ENCODE measurements at regions not wholly inside any gene's neighbourhood (a gene's known extent, or its start where the extent isn't known, plus 50 kb on each side); places are given as distances from the start of the nearest gene placed in this dataset.

GRCh38 chr4:27154706-27155105 is 294.1 kb downstream of the STIM2 start:
- no peak overlapping the region for H3K4me3 ChIP-seq (ENCODE audit: low read depth, low read length)
- no peak for TF ChIP-seq CTCF (IDR thresholded peaks at IDR 0.05; ENCODE audit: low read depth, low read length)

DNA sequence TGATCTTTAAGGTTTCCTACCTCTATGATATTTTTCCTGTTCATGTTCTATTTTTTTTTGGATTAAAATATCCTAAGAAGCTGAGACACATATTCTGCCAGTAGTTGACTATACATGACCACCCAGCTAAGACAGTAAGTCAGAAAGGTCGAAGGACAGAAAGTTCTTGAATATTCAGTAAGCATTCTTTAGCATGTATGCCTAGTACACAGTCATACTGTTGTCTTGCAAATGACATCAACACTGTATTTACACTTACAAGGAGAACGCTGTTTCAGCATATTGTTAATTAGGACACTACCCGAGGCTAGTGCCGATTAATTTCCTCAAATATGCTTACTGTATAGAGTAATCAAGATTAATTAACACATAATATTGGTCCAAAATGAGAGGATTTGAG is 300.6 kb downstream of the STIM2 start:
- no peak overlapping the region for H3K4me3 ChIP-seq (ENCODE audit: low read depth, low read length)
- no peak for TF ChIP-seq CTCF (IDR thresholded peaks at IDR 0.05; ENCODE audit: low read depth, low read length)

DNA sequence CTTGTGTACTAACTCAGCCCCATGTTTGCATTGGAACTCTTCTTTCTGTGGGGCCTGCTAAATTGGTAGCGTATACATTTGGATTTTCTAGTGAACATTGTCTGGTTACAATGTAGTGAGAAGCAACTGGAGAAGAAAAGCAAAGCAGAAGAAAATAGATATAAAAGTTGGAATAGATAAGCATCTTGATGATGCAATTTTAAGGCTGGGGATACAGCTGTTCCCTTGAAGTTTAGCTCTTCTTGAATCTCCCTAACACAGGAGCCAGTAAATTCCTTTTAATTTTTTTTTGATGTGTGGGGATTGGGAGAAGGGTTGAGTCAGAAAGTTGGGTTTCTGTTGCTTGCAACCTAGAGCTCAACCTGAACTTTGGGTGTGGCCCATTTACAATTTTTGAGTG is 308.1 kb downstream of the STIM2 start:
- no peak overlapping the region for H3K4me3 ChIP-seq (ENCODE audit: low read depth, low read length)
- no peak for TF ChIP-seq CTCF (IDR thresholded peaks at IDR 0.05; ENCODE audit: low read depth, low read length)

DNA sequence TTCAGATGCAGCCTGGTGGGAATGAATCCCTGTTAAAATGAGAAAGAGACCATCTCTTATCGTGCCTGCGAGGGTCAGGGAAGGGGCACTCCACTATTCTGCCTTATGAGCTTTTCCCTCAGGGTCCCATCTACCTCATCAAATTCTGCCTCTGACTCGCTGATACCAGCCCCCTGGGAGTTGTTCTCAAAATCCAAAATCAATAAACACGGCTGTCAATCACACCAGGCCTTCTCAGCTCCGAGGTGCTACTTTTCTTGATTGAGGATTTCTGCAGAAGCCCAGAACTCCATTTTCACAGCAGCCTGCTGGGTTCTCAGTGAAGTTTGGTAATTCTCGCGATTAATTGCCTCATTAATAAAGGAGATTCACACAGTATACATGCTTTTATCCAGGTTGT is 312.6 kb downstream of the STIM2 start:
- no peak for TF ChIP-seq CTCF (IDR thresholded peaks at IDR 0.05; ENCODE audit: low read depth, low read length)
- H3K4me3 ChIP-seq (ENCODE audit: low read depth, low read length), result no peak overlapping the region

DNA sequence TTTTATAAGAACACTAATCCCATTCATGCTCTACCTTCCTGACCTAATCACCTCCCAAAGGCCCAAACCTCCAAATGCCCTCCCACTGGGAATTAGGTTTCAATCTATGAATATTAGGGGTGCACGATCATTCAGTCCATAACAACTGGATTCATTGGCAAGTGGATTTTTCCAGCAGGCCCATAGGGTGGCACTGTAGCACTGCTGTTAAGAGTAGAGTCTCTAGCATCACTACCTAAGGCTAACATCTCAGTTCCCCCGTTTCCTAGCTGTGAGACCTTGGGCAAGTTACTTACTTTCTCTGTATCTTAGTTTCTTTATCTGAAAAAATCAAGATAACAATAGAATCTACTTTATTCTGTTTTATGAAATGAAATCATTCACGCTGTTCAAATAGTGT is 315.8 kb downstream of the STIM2 start:
- TF ChIP-seq CTCF (IDR thresholded peaks at IDR 0.05; ENCODE audit: low read depth, low read length), result no peak
- H3K4me3 ChIP-seq (ENCODE audit: low read depth, low read length), result no peak overlapping the region

- H3K4me3 ChIP-seq (ENCODE audit: low read depth, low read length), result no peak overlapping the region
- no peak for TF ChIP-seq CTCF (IDR thresholded peaks at IDR 0.05; ENCODE audit: low read depth, low read length)
Observed at GRCh38 chr4:27176881-27177280, 316.2 kb downstream of the STIM2 start.

DNA sequence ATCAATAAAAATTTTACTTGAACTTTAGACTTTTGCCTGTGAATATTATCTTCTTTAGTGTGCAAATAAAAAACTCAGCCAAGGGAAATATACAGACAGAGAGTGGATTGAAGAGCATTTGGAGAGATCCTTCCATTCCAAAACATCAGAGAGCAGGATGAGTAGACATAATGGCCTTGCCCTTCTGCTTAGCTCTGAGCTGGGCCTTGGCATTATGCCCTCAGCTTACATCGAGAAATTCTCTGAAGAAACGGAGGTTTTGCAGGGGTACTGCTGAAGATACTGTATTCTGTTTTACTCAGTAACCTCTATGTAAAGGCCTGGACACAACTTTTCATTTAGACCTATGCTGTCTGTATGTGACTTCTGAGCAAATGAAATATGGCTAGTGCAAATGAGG is 317.4 kb downstream of the STIM2 start:
- TF ChIP-seq CTCF (IDR thresholded peaks at IDR 0.05; ENCODE audit: low read depth, low read length), result no peak
- H3K4me3 ChIP-seq (ENCODE audit: low read depth, low read length), result no peak overlapping the region

Measured in WI38 (cell line).